ENCODE measurements at regions not wholly inside any gene's neighbourhood (a gene's known extent, or its start where the extent isn't known, plus 50 kb on each side); places are given as distances from the start of the nearest gene placed in this dataset.

DNA sequence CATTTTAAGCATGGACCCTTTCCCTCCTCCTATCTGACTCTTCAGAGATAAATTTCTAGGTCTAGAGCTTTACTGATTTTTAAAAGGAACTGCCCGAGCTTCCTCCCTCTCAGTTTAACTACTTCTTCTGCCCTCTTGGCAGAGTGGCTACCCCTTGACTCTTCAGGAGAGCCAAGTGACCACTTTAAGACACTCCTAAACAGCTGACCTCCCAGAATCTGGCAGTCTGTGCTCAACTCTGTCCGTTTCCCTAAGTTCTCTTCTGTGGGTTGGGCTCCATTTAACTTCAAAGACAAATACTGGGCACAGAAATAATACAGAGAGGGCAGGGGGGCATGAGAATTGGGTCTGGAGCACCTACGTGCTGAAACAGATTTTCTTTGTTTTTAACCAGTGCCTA lies 196.3 kb upstream of the FOXD3 start:
- Histone ChIP-seq H3K4me3 (no peak overlapping the region), H3K9me3 (no peaks in the 10 kb centered on the region), H3K27me3 (no peaks in the 10 kb centered on the region), H3K4me1 (no peaks in the 10 kb centered on the region), H3K36me3 (no peaks in the 10 kb centered on the region), H3K27ac (no peak overlapping the region)
- TF ChIP-seq POLR2A (IDR thresholded peaks at IDR 0.05) (no peak), POLR2AphosphoS5 (IDR thresholded peaks at IDR 0.05) (no peak)
- TF ChIP-seq, protein P1, sequence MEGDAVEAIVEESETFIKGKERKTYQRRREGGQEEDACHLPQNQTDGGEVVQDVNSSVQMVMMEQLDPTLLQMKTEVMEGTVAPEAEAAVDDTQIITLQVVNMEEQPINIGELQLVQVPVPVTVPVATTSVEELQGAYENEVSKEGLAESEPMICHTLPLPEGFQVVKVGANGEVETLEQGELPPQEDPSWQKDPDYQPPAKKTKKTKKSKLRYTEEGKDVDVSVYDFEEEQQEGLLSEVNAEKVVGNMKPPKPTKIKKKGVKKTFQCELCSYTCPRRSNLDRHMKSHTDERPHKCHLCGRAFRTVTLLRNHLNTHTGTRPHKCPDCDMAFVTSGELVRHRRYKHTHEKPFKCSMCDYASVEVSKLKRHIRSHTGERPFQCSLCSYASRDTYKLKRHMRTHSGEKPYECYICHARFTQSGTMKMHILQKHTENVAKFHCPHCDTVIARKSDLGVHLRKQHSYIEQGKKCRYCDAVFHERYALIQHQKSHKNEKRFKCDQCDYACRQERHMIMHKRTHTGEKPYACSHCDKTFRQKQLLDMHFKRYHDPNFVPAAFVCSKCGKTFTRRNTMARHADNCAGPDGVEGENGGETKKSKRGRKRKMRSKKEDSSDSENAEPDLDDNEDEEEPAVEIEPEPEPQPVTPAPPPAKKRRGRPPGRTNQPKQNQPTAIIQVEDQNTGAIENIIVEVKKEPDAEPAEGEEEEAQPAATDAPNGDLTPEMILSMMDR (IDR thresholded peaks at IDR 0.05), result no peak
- no peak for DNase-seq (ENCODE audit: low spot score in 2 of 2)
- intact Hi-C loops (cut with DNase I; ENCODE audit: low total_unique reads), result no loop called here

DNA sequence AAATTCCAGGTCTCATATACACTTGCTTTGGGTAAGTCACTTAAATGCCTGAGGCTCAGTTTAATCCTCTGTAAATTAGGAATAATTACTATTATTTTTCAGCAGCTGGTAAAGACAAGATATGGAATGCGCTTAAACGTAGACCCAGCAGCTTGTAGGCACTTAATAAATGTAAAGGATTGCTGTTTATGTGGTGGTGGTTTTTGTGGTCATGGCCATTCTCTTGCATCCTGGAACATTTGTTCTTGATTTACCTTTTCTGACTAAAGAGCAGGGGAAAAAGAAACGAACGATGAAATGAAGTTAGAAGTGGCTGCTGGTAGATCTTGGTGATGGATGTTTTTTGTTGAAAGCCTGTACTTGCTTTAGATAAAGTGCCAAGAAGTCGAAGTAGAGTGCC lies 195.0 kb upstream of the FOXD3 start:
- no peaks in the 10 kb centered on the region for H3K9me3 ChIP-seq
- H3K27me3 ChIP-seq, result no peaks in the 10 kb centered on the region
- no peak overlapping the region for H3K4me3 ChIP-seq
- no peak for DNase-seq (ENCODE audit: low spot score in 2 of 2)
- TF ChIP-seq POLR2AphosphoS5 (IDR thresholded peaks at IDR 0.05), result no peak
- TF ChIP-seq, protein P1 (IDR thresholded peaks at IDR 0.05), result no peak
- no peak for TF ChIP-seq POLR2A (IDR thresholded peaks at IDR 0.05)
- no peaks in the 10 kb centered on the region for H3K36me3 ChIP-seq
- H3K27ac ChIP-seq, result no peak overlapping the region
- H3K4me1 ChIP-seq, result no peaks in the 10 kb centered on the region
- intact Hi-C loops (cut with DNase I; ENCODE audit: low total_unique reads), result no loop called here

DNA sequence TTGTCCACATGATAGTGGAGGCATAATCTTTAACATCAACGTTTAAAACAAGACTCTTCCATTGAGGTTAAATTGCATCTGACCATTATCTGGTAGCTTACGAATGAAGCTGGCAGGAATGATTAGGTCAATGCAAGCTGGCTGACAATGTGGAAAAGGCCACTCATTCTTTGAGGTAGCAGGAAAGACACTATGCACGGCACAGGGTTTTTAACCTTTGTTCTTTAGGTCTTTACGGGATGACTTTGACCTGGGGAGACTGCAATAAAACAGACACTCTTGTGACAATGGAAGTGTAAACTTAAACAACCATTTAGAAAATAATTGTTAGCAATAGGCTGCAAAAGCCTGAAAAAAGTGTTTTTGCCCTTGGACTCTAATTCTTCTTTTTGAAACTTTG lies 193.8 kb upstream of the FOXD3 start:
- Histone ChIP-seq H3K4me1 (no peaks in the 10 kb centered on the region), H3K27me3 (no peaks in the 10 kb centered on the region), H3K27ac (no peak overlapping the region), H3K36me3 (no peaks in the 10 kb centered on the region), H3K9me3 (no peaks in the 10 kb centered on the region), H3K4me3 (no peak overlapping the region)
- intact Hi-C loops (cut with DNase I; ENCODE audit: low total_unique reads), result no loop called here
- TF ChIP-seq, protein P1 (IDR thresholded peaks at IDR 0.05), result no peak
- TF ChIP-seq POLR2A (IDR thresholded peaks at IDR 0.05), result no peak
- no peak for DNase-seq (ENCODE audit: low spot score in 2 of 2)

DNA sequence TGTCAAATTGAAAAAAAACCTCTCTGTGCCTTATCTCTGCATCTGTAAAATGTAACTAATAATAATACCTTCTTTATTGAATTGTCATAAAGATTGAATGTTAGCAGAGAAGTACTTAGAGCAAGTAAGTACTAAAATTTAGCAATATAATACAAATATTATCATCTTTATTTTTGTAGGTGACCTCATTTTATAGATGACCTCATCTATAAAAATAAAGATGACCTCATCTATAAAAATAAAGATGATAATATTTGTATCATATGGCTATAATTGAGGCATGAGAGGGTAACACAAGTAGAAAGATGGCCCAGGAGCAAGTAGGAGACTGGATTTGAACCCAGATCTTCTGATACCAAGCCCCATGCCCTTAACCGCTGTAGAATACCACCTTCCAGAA lies 193.2 kb upstream of the FOXD3 start:
- H3K4me1 ChIP-seq, result no peaks in the 10 kb centered on the region
- H3K27me3 ChIP-seq, result no peaks in the 10 kb centered on the region
- no peaks in the 10 kb centered on the region for H3K9me3 ChIP-seq
- no peak for DNase-seq (ENCODE audit: low spot score in 2 of 2)
- TF ChIP-seq POLR2AphosphoS5 (IDR thresholded peaks at IDR 0.05) (no peak), POLR2A (IDR thresholded peaks at IDR 0.05) (no peak)
- no peaks in the 10 kb centered on the region for H3K36me3 ChIP-seq
- intact Hi-C loops (cut with DNase I; ENCODE audit: low total_unique reads), result no loop called here
- no peak overlapping the region for H3K27ac ChIP-seq
- no peak overlapping the region for H3K4me3 ChIP-seq

DNA sequence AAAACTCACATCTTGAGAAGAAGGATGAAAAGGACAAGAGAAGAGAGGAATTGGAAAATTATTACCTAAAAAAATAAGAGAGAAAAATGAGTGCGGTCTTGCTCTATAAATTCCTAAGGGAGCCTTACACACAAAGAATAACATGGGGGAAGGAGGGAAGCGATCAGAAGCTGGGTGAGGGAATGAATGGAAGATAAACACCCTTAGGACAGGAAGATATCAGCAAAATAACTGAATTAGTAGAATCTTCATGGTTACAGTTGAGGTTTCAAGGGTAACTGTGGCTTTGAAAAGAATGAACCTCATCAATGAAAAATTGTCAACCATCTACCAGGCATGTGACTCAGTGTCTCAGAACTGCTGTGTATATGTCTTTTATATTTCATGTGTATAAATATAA lies 192.5 kb upstream of the FOXD3 start:
- no peaks in the 10 kb centered on the region for H3K27me3 ChIP-seq
- H3K9me3 ChIP-seq, result no peaks in the 10 kb centered on the region
- DNase-seq (ENCODE audit: low spot score in 2 of 2), result no peak
- H3K4me3 ChIP-seq, result no peak overlapping the region
- no peaks in the 10 kb centered on the region for H3K4me1 ChIP-seq
- intact Hi-C loops (cut with DNase I; ENCODE audit: low total_unique reads), result no loop called here
- no peak for TF ChIP-seq POLR2AphosphoS5 (IDR thresholded peaks at IDR 0.05)
- TF ChIP-seq, protein P1 (IDR thresholded peaks at IDR 0.05), result no peak
- TF ChIP-seq POLR2A (IDR thresholded peaks at IDR 0.05), result no peak
- H3K27ac ChIP-seq, result no peak overlapping the region
- H3K36me3 ChIP-seq, result no peaks in the 10 kb centered on the region

DNA sequence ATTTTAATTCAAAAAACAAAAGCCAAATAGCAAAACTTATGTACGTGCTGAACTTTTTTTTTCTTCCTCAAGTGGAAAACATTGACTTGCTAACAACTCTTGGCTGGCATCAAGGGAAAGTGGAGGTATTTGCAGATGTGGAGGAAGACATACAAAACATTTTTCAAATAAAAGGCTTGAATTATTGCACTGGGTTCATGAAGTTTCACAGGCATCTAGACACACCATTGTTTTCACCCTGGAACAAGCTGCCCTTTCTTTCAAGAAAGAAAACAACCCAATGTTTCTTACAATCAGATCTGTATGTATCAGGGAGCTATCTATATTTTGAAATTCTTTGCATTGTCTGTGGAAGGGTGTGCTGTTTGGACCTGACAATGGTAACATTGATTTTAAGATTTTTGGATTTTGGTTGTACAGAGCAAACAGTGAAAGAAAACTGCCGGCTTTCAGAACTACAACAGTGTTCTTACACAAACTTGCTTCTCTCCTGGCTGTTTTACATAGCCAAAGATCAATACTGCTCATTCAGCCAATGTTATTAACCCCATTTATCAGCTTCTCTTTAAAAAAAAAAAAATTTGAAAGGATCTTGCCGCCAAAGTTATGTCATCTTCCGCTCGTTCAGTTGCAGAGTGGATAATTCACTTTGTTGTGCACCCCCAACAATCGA lies 187.7 kb upstream of the FOXD3 start:
- DNase-seq (ENCODE audit: low spot score in 2 of 2), result no peak
- TF ChIP-seq POLR2A (IDR thresholded peaks at IDR 0.05), result no peak
- no peaks in the 10 kb centered on the region for H3K9me3 ChIP-seq
- H3K27me3 ChIP-seq, result no peaks in the 10 kb centered on the region
- H3K4me3 ChIP-seq, result no peak overlapping the region
- H3K4me1 ChIP-seq, result no peaks in the 10 kb centered on the region
- intact Hi-C loops (cut with DNase I; ENCODE audit: low total_unique reads), result no loop called here
- H3K36me3 ChIP-seq, result no peaks in the 10 kb centered on the region
- H3K27ac ChIP-seq, result no peak overlapping the region

All from breast epithelium (tissue), 4 donors.